HEK293T (cell line): ENCODE measurements at regions not wholly inside any gene's neighbourhood (a gene's known extent, or its start where the extent isn't known, plus 50 kb on each side); places are given as distances from the start of the nearest gene placed in this dataset.

Source experiments
- CTCF ChIA-PET: fragments of 350-600 bp; formaldehyde crosslinking; extraction: SDS; loops from one replicate; lab custom pipeline; 2021; ENCODE audit warnings: antibody characterized with exemption, inconsistent platforms; lab: Yijun Ruan, JAX
- POLR2A ChIA-PET: fragments of 350-600 bp; formaldehyde crosslinking; extraction: SDS; loops from one replicate; lab custom pipeline; 2020; ENCODE audit warnings: antibody characterized with exemption, inconsistent platforms; lab: Yijun Ruan, JAX
- DNase-seq: peaks from one replicate; pipeline ENCODE4 v3.0.0; 2012; ENCODE audit warnings: mixed read lengths; ENCODE audit errors: extremely low spot score
- ARNT ChIP-seq: fragments of 450-650 bp; IDR thresholded peaks from 2 replicates; pipeline ENCODE4 v1.6.1; 2017; ENCODE audit warnings: mild to moderate bottlenecking
- BHLHE40 ChIP-seq: fragments of 450-650 bp; IDR thresholded peaks from 2 replicates; pipeline ENCODE4 v1.6.1; 2016; ENCODE audit warnings: mild to moderate bottlenecking, moderate library complexity, borderline replicate concordance
- CTBP1 ChIP-seq: fragments of 450-650 bp; IDR thresholded peaks from 2 replicates; pipeline ENCODE4 v1.6.1; 2016; ENCODE audit warnings: borderline replicate concordance
- ELF4 ChIP-seq: fragments of 450-650 bp; IDR thresholded peaks from 2 replicates; pipeline ENCODE4 v1.6.1; 2017; ENCODE audit warnings: antibody characterized with exemption
- FOXA1 ChIP-seq: fragments of 450-650 bp; IDR thresholded peaks from 2 replicates; pipeline ENCODE4 v1.6.1; 2016; ENCODE audit warnings: mild to moderate bottlenecking
- FOXK2 ChIP-seq: fragments of 450-650 bp; IDR thresholded peaks from 2 replicates; pipeline ENCODE4 v1.6.1; 2016; ENCODE audit warnings: mild to moderate bottlenecking
- FOXM1 ChIP-seq: fragments of 450-650 bp; IDR thresholded peaks from 2 replicates; pipeline ENCODE4 v1.6.1; 2017; ENCODE audit warnings: mild to moderate bottlenecking, borderline replicate concordance
- HDGF ChIP-seq: fragments of 450-650 bp; IDR thresholded peaks from 2 replicates; pipeline ENCODE4 v1.6.1; 2017; ENCODE audit warnings: antibody characterized with exemption, borderline replicate concordance
- L3MBTL2 ChIP-seq: fragments of 450-650 bp; conservative IDR thresholded peaks from 2 replicates; pipeline ENCODE4 v1.6.1; 2016; ENCODE audit warnings: mild to moderate bottlenecking
- LEF1 ChIP-seq: fragments of 450-650 bp; IDR thresholded peaks from 2 replicates; pipeline ENCODE4 v1.6.1; 2017; ENCODE audit warnings: mild to moderate bottlenecking, borderline replicate concordance
- NFRKB ChIP-seq: fragments of 450-650 bp; IDR thresholded peaks from 2 replicates; pipeline ENCODE4 v1.6.1; 2016; ENCODE audit warnings: mild to moderate bottlenecking, moderate library complexity
- SP1 ChIP-seq: fragments of 450-650 bp; IDR thresholded peaks from 2 replicates; pipeline ENCODE4 v1.6.1; 2017
- SUZ12 ChIP-seq: fragments of 450-650 bp; IDR thresholded peaks from 2 replicates; pipeline ENCODE4 v1.6.1; 2016; ENCODE audit warnings: mild to moderate bottlenecking
- TARDBP ChIP-seq: fragments of 450-650 bp; IDR thresholded peaks from 2 replicates; pipeline ENCODE4 v1.6.1; 2016
- ZNF384 ChIP-seq: fragments of 450-650 bp; IDR thresholded peaks from 2 replicates; pipeline ENCODE4 v1.6.1; 2016
- TF ChIP-seq, protein P1 (sequence below): fragments of 450-650 bp; IDR thresholded peaks from 2 replicates; pipeline ENCODE4 v1.6.1; 2016

DNA sequence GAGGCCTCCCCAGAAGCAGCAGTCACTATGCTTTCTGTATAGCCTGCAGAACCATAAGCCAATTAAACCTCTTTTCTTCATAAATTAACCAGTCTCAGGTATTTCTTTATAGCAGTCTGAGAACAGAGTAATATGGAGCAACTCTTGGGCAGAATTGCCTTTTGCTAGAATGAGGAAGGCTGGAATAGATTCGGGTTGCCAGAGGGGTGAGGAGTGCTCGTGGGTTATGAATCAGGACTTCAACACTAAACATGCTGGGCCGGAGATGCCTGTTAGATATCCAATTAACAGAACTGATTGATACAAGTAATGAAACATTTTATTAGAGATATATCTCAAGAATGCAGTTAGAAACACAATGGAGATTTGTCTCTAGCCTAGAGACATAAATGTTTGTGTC lies 140.9 kb upstream of the MAP3K1 start:
- POLR2A ChIA-PET: no interaction called here
- CTCF ChIA-PET: no interaction called here
- TF ChIP-seq ARNT: no peak
- TF ChIP-seq ZNF384: no peak
- TF ChIP-seq FOXA1: no peak
- TF ChIP-seq SP1: no peak
- no peak for TF ChIP-seq FOXK2
- TF ChIP-seq L3MBTL2: no peak
- TF ChIP-seq, protein P1, sequence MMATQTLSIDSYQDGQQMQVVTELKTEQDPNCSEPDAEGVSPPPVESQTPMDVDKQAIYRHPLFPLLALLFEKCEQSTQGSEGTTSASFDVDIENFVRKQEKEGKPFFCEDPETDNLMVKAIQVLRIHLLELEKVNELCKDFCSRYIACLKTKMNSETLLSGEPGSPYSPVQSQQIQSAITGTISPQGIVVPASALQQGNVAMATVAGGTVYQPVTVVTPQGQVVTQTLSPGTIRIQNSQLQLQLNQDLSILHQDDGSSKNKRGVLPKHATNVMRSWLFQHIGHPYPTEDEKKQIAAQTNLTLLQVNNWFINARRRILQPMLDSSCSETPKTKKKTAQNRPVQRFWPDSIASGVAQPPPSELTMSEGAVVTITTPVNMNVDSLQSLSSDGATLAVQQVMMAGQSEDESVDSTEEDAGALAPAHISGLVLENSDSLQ: no peak
- no peak for TF ChIP-seq NFRKB
- no peak for TF ChIP-seq CTBP1
- no peak for TF ChIP-seq TARDBP
- no peak for TF ChIP-seq BHLHE40
- TF ChIP-seq HDGF: no peak
- no peak for TF ChIP-seq SUZ12
- no peak for TF ChIP-seq ELF4
- TF ChIP-seq FOXM1: no peak
- no peak for DNase-seq

DNA sequence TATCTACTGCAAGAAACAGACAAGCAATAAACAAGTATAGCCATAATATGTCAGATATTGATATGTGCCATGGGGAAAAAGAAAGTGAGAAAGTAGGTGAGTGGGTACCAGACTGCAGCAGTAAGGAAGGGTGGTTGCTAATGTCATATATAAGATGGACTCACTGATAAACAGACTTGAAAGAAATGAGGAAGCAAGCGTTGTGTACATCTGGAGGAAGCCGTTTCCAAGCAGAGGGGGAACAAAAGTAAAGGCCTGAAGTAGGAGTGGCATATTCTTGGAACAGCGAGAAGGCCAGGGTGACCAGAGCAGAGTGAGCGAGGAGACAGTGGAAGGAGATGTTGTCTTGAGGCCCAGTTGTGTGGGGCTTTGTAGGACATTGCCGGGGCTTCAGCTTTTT lies 142.2 kb upstream of the MAP3K1 start:
- no peak for TF ChIP-seq HDGF
- no peak for TF ChIP-seq TARDBP
- no peak for TF ChIP-seq SP1
- TF ChIP-seq FOXK2: no peak
- no peak for TF ChIP-seq ZNF384
- TF ChIP-seq, protein P1: no peak
- TF ChIP-seq L3MBTL2: no peak
- TF ChIP-seq LEF1: no peak
- POLR2A ChIA-PET: no interaction called here
- CTCF ChIA-PET: no interaction called here
- DNase-seq: no peak

DNA sequence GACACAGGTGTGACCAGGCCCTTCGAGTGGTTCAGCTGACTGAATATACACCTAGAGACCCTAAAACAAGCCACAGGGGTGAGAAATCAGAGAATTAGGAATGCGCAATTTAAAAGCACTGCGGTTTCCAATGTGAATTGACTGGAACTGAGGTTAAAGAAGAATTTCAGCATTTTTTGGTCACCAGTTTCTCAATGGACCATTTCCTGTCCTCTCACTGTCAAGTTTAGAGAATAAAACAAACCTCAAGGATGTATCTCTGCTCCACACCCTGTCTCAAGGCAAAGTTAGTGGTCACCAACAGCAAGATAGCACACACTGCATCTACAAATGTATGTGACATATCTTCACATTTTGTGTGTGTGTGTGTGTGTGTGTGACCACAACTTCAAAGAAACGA lies 143.8 kb upstream of the MAP3K1 start:
- POLR2A ChIA-PET: no interaction called here
- DNase-seq: no peak
- TF ChIP-seq SP1 (no peak), ELF4 (no peak), SUZ12 (no peak), ZNF384 (no peak), TARDBP (no peak)
- TF ChIP-seq, protein P1: no peak
- CTCF ChIA-PET: no interaction called here

DNA sequence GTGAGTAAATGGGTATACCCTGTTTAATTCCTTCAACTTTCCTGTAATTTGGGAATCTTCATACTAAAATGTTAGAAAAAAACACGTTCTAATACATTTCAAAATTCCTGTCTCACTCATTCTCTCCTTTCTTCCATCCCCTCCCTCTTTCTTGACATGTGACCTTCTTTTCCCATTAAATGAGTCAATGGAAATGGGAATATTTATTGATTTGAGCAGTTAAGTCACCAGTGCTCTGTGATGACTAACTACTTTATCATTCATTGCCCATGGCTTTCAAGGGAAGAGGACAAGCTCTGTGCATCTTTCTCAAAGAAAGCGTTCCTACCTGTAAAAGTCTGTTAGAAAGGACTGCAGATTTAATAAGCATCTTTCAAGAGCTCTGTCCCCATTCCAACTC lies 144.4 kb upstream of the MAP3K1 start:
- POLR2A ChIA-PET: no interaction called here
- CTCF ChIA-PET: interaction anchor here (0.6 kb wide), 1 partner anchor 467 kb away, joined by 3 read pairs; no protein-coding TSS in a partner anchor
- no peak for DNase-seq
- TF ChIP-seq ELF4 (no peak), SP1 (no peak), L3MBTL2 (no peak), FOXA1 (no peak), TARDBP (no peak), HDGF (no peak), FOXM1 (no peak)
- TF ChIP-seq, protein P1: no peak

DNA sequence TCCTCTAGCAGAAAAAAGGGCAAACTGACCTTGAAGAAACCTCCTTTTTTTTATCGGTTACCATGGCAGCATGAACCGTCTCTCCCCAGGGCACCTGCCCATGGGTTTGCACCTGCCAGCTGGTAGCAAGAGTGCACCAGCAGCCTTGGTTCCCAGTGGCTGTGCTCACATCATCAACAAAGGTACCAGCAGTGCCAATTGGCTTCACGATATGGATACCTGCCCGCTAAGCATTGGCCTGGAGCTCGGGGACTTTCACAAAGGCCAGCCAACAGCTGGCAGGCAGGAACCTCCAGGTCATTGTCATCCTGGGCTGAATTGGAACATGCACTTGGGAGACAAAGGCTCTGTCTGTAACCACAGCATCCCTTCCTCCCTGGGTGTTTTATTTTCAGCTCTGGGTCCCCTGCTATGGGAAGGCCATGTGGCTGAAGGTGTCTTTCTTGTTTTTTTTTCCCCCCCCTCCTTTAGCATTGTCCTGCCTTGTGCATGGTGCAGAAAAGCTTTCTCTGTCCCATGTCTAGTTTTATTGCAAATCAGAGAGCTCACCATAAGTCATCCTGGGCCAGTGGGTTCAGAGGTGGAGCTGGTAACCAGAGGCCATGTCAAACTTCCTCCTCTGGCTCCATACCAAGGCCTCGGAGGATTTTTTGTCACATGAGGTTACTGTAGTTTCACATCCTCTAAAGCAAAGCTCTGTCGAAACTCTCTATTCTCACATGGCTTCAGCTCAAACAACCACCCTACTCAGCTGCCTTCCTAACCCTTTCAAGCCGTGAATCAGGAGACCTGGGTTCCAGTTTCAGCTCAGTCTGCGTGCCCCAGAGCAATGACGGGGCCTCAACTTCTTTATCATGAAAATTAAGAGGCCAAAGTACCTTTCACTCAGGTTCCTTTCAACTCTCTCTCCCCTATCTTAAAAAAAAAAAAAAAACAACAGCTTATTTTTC lies 145.5 kb upstream of the MAP3K1 start:
- ChIA-PET POLR2A (no interaction called here), CTCF (no interaction called here)

DNA sequence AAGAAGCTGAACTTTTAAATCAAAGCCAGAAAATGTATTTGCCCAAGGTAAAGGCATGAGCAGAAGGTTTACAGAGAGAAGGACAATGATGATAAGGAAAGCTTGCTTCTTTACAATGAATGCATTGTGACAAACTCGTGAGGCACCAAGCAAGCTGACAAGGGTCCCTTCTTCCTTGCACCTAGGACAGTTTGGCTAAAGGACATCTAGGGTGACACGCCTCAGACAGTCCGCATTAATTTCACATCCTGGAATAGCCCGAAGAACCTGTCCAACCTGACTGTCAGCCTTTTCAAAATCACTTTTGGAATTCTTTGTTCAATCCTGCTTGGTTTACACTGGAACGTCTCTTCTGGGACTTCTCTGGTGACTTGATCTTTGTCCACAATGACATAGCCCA lies 146.4 kb upstream of the MAP3K1 start:
- TF ChIP-seq FOXA1: no peak
- no peak for TF ChIP-seq ZNF384
- no peak for TF ChIP-seq CTBP1
- TF ChIP-seq BHLHE40: no peak
- TF ChIP-seq HDGF: no peak
- TF ChIP-seq TARDBP: no peak
- TF ChIP-seq L3MBTL2: no peak
- TF ChIP-seq, protein P1: no peak
- no peak for TF ChIP-seq LEF1
- TF ChIP-seq FOXK2: no peak
- no peak for TF ChIP-seq SP1
- no peak for TF ChIP-seq ARNT
- TF ChIP-seq SUZ12: no peak
- TF ChIP-seq FOXM1: no peak
- no peak for DNase-seq
- CTCF ChIA-PET: no interaction called here
- POLR2A ChIA-PET: no interaction called here

More for the DNA sequence above, 145.5 kb upstream of the MAP3K1 start:
- DNase-seq: no peak
- TF ChIP-seq FOXM1 (no peak), CTBP1 (no peak), ELF4 (no peak), SP1 (no peak), HDGF (no peak), FOXK2 (no peak), ZNF384 (no peak), ARNT (no peak), BHLHE40 (no peak)
